GM21526 (cell line): ENCODE measurements at regions not wholly inside any gene's neighbourhood (a gene's known extent, or its start where the extent isn't known, plus 50 kb on each side); places are given as distances from the start of the nearest gene placed in this dataset.
"Not testable (repeated sequence)": the region's sequence is repeated elsewhere in the genome, so short reads cannot be mapped to it uniquely, and the experiment has no call there.

Experiments used
- ATAC-seq: cut with Tn5 transposase; IDR thresholded peaks from one replicate; pipeline ENCODE4 v1.9.1; 2021; ENCODE audit warnings: moderate library complexity; ENCODE audit not compliant: unreplicated experiment, low FRiP score

DNA sequence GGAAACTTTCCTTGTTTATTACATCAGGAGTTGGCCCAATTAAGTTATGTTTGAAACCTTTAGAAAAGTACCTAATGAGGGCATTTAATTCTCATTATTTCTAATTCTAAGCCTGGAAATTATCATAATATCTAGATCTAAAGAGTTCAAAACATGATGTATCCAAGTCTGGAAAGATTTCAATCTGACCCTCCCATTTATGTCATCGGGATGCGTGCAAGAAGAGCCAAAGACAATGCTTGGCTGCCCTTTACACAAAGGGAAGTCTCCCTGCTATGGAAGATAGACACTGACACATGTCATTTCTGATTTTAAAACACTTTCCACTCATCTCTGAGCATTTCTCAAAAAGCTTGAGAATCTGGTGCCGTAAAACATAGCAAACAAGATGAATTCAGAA lies 222.4 kb downstream of the ANTXR2 start:
- no peak for ATAC-seq

DNA sequence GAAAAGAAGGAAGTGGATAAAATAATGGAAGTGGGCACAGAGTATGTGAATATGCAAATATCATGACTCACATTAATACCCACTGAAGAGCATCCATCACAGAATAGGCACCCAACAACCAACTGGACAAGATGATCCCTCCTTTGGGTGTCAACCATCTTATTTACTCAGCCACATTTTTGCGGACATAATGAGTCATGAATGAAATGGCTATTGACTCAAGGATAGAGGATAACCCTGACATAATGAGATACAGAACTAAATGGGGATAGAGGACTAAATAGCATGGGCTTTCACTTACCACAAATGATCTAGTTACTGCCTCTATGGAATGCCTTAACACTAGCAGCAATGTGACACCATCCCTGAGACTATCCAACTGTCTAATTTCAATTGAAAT lies 224.7 kb downstream of the ANTXR2 start:
- no peak for ATAC-seq

DNA sequence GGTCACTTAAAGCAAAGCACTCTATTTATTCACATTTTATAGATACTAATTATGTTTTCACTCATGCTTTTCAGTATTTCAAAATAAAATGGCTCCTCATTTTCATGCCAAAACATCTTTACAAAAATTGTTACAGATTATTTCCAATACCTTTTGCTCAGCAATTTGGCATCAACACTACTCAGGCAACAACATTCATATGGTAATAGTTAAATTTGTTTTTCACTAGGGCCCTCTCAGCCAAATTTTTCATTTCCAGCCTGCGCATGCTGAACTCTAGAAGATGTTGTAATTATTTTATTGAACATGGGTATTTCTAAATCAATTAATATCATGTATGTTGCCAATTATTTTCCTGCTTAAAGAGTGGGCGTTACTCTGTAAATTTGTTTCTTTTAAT lies 225.6 kb downstream of the ANTXR2 start:
- no peak for ATAC-seq

DNA sequence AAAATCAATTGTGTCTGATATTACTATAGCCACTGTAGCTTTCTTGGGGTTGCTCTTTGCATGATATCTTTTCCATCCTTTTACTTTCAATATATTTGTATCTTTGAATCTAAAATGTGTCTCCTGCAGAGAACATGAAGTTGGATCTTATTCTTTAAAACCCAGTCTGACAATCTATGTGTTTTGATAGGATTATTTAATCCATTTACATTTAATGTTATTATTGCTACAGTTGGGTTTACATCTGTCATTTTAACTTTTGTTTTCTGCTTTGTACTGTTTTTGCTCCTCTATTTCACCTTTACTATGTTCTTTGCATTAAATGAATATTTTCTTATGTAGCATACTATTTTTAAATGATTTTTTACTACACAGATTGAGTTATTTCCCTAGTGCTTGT lies 230.9 kb downstream of the ANTXR2 start:
- ATAC-seq, result no peak

DNA sequence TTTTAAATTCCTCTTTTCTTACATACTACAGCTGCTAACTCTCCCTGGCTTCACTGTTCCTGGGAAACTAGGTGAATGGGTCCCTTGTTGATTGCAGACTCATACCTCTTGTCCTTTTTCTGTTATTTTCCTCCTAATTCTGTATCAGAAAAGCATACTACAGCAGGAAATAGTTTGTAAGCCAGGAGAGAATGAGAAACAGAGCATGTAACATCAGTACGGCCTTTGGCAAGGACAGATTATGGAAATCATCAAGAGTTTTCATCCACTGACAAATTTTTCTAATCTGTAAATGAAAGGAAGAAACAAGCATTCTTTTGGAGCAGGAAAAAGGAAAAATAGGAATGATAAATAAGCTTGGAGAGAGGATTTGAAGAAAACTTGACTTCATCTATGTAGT lies 239.2 kb downstream of the ANTXR2 start:
- no peak for ATAC-seq

DNA sequence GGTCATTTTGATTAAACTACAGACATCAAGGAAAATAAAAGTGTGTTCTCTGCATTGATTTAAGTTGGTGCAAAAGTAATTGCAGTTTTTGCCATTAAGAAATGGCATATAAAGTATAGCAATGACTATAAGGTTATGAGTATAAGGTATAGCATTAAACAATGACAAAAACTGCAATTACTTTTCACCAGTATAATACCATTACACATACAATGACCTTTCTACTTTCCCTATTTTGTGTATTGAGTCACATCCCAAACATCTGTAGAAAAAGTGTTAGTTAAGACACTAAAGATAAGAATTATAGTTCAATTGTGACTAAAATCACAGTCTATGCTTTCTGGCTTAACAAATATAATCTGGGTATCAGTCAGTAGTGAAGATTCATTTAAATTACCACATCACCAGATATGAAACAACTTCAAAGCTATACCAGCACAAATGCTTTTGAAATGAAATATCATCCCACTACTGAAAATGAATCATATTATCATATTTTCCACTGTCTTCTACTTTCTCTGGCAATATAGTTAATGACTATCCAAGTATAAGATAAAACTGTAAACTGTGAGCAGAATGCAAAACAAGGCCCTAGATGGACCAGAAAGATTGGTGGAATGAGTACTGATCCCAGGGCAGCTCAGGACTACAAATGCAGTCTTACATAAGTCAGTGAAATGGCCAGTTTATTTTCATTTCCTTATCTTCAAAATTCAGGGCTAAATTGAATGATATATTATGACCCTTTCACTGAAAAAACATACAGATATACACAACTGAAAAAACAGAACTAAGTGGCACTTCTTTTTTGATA lies 241.1 kb downstream of the ANTXR2 start:
- ATAC-seq, result no peak

DNA sequence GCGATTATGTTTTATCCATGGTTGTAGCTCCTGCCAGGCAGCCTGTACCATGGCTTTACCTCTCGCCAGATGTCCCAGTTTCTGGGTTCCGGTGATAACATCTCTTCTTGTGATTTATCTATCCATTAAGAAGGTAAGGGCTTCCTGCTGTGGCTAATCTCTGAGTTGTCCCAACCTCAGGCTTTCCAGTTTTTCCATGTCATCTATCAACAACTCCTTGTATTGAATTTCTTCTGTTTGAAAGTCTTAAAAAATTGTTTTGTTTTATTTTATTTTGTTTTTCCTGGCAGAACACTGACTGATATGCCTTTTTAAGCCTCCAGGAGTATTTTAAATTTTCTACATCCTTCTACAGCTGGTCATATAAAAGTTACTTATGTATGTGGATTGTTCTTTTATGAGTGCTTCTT lies 241.9 kb downstream of the ANTXR2 start:
- ATAC-seq, result no peak

DNA sequence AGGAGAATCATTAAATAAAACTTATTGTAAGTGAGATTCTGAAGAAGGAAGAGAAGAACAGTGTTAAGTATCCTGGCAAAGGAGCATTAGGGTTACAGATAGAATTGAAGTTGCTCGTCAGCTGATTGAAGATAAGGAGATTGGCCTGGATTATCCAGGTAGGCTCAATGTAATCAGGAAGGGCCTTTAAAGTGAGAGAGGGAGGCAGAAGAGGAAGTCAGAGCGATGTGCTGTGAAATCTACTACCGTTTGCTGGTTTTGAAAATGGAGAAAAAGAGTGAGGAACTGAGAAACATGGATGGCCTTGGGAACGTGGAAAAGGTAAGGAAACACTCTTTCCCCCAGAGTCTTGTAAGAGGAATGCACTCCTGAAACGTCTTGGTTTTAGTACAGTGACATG lies 245.7 kb downstream of the ANTXR2 start:
- no peak for ATAC-seq

DNA sequence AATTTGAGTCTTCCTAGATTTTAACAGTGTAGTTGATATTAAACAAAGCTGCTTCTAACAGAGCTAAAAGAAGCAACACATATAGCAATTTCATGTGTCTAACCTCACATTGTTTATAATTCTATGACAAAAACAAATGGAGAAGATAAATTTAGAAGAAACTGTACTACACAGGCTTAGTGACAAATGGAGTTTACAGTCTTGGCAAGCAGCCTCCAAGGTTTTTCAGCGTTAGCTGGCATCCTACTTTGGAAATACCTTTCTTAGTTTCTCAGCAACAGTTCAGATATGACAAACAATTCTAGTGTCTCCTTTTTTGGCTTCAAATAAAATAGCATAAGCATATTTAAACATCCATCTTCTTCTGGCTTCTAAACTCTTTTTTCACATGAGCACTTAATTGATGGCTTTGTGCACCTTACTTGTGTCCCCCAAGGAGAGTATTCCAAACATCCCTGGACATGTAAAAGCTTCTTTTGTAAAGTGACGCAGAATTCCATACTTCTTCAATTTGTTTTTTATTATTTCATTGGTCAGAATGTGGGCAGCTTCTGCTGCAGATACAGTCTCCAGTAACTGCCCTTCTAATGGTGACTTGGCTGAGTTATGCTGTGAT lies 249.8 kb downstream of the ANTXR2 start:
- ATAC-seq, result no peak

DNA sequence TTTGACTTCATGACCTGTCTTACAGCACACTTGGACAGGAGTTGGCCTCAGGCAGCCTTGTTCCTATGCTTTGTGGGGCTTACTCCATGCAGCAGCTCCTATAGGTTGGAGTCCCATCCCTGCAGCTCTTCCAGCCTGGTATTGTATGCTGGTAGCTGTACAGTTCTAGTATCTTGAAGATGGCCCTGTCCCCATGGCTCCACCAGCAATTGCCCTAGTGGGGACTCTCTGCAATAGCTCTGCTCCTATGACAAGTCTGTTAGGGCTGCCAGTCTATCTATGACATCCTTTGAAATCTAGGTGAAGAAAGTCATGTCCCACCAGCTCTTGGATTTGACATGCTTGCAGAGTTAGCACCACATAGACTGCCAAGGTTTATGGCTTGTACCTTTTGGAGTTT lies 252.6 kb downstream of the ANTXR2 start:
- peak; percentile 53 for ATAC-seq

DNA sequence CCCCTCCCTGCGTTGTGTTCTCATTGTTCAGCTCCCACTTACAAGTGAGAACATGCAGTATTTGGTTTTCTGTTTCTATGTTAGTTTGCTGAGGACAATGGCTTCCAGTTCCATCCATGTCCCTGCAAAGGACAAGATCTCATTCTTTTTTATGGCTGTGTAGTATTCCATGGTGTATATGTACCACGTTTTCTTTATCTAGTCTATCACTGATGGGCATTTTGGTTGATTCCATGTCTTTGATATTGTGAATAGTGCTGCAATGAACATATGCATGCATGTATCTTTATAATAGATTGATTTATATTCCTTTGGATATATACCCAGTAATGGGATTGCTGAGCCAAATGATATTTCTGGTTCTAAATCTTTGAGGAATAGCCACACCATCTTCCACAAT lies 265.1 kb downstream of the ANTXR2 start:
- ATAC-seq, result not testable (repeated sequence)

DNA sequence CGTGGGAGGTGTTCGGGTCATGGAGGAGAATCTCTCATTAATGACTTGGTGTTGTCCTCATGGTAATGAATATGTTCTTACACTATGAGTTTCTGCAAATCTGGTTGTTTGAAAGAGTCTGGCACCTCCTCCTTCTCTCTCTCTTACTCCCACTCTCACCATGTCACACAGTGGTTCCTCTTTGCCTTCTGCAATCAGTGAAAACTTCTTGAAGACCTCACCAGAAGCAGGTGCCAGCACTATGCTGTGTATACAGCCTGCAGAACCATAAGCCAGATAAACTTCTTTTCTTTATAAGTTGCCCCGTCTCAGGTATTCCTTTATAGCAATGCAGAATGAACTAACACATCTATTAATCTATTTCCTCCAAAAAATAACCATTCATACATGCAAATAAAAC lies 275.0 kb downstream of the ANTXR2 start:
- ATAC-seq, result no peak

DNA sequence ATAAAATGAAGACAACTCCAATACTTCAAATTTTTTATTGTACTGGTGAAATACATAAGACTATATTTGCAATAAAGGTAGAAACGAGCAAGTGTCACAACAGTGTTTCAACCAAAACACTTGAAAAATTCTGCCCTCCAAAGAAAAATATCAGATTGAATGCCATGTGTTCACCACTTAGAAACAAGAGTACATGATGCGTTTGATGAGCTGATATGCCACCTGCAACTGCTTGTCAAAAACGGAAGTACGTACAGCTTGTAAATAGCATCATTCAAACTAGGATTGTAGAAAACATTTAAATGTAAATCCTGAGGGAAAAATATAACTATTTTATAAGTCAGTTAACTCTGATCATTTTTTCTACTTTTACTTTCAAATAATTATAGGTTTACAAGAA lies 276.1 kb downstream of the ANTXR2 start:
- no peak for ATAC-seq

DNA sequence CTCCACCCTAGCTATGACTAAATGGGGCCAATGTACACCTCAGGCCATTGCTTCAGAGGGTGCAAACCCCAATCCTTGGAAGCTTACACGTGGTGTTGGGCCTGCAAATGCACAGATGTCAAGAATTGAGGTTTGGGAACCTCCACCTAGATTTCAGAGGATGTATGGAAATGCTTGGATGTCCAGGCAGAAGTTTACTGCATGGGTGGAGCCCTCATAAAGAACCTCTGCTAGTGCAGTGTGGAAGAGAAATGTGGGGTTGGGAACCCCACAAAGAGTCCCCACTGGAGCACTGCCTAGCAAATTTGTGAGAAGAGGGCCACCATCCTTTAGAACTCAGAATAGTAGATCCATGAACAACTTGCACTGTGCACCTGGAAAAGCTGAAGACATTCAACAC lies 284.1 kb downstream of the ANTXR2 start:
- no peak for ATAC-seq

DNA sequence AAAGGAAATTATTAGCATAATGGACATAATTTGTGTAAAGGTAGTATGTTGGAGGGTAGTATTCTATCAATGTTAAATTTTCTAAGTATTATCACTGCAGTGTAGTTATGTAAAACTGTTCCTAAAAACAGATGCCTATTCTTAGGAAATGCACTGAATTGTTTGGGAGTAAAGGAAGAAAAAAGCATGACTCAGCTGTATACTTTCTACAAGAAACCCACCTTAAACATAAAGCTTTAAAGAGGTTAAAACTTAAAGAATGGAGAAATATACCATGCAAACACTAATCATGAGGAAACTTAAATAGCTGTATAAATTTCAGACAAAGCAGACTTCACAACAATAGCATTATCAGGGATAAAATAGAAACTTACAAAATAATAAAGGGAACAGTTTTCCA lies 292.9 kb downstream of the ANTXR2 start:
- ATAC-seq, result no peak

DNA sequence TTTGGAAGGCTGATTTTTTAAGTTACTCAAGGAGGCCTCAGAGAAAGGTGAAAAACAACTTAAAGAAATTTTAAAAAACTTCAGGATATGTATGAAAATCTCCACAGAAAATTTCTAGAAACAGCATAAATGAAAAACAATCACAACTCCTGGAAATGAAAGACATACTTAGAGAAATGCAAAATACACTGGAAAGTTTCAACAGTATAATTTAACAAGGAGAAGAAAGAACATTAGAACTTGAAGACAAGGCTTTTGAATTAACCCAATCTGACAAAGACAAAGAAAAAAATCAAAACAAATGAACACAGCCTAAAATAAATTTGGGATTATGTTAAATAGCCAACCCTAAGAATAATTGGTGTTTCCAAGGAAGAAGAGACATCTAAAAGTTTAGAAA lies 300.5 kb downstream of the ANTXR2 start:
- ATAC-seq, result no peak

DNA sequence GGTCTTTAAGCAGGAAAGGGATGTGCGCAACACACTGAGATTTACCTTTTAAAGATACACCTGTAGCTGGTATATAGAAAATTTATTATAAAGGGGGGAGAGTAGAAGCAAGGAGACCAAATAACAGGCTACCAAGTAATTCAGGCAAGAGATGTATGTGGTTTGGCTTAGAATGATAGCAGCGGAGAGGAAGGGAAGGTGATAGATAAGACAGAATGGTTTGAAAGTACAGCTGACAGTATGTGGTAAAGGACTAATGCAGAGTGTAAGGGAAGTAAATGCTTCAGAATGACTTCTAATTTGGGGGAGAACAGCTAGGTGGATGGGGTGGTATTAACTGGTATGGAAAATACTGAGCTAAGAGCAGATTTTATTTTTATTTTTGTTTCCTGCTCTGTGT lies 308.9 kb downstream of the ANTXR2 start:
- ATAC-seq, result no peak

DNA sequence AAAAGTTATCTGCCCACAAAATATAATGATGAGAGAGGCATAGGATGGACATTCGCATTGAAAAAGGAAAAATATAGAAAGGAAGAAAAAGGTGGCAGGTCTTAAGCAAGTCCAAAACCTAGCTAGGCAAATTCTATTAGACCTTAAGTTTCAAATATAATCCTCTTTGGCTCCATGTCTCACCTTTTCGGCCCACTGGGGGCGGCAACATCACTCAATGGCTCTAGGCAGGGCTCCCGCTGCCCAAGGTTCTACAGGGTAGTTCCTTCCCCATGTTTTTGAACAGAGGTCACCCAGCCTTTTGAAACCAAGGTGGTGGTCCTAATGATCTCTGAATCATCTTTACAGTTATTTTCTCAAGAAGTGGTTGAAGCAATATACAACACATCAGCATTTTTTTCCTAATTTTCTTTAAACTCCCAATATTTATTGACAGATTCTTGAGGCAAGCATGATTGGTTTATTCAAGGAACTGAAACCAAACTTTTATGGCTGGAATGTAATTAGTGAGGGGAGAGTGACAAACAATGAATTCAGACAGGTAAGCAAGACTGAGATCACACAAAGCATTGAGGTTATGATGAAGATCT lies 309.4 kb downstream of the ANTXR2 start:
- ATAC-seq, result no peak

DNA sequence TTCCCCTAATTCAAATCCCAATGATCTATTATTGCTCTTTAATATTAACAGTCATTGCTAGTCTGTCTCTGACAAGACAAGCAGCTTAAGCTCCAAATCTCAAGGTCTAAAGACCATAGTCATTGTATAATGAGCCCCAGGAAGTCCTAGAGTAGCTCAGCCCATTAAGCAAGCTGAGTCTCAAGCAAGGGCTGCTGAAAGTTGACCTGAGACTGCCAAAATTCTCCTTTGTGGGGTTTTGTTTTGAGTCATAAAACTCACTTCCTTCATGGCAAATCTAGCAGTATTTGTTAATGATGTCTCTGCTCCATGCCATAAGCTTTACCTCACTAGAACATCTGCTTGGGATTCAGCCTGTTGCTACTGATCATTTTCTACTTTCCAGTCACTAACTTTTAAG lies 313.2 kb downstream of the ANTXR2 start:
- ATAC-seq, result no peak

DNA sequence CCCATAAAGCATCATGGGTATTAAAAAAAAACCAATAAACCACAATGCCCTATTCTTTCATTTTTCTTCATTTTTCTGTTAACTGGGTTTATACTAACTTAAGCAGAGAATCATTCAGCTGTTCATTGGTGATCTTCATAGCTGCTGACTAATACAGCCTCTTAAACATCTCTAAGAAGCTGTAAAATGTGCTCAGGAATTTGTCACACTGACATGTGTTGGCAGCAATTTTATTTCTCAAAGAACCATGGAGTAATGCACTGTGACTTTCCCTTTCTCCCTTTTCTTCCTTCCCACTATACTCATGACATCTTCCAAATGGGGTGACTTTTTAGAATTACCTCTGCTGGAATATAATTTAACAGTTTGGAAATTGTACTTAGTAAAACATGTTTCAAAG lies 315.4 kb downstream of the ANTXR2 start:
- ATAC-seq, result no peak

DNA sequence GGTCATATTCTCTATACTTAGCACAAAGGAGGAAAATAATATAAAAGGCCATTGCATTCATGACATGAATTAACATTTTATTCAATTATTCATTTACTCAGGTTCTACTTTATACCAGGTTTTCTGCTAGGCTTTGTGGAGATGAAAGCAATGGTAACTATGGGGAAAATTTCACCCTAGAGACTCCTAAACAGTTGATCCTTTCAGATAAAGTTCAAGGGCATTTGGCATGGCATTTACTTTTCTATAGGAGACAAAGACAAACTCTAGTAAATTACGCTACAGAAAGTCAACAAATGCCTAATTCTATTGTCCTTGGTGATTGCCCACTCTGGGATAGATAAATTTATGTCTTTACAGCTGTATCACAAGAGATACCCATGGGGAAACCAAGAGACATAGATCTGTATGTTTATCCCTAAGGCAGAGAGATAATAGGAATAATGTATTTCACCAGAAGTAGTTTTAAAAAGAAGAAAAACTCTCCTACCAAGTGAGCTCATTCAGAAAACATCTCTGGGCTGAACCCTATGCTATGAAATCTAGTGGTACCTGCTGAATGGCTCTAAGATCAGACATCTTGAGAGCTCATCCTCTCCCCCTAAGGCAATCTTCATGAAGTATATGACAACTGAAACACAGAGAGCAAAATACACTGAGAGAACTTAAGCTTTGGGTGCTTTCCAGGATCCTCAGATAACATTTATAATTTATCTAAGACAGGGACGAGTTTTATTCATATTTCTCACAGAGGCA lies 316.7 kb downstream of the ANTXR2 start:
- ATAC-seq, result no peak
